SH-SY5Y (cell line): ENCODE measurements at regions not wholly inside any gene's neighbourhood (a gene's known extent, or its start where the extent isn't known, plus 50 kb on each side); places are given as distances from the start of the nearest gene placed in this dataset.

Source experiments
- GATA2 ChIP-seq: IDR thresholded peaks from 2 replicates; pipeline ENCODE4 v1.6.1; 2011; ENCODE audit warnings: mild to moderate bottlenecking, low read depth, low read length
- GATA3 ChIP-seq: IDR thresholded peaks from 2 replicates; pipeline ENCODE4 v1.6.1; 2011; ENCODE audit warnings: low read depth, mild to moderate bottlenecking, low read length, moderate library complexity

DNA sequence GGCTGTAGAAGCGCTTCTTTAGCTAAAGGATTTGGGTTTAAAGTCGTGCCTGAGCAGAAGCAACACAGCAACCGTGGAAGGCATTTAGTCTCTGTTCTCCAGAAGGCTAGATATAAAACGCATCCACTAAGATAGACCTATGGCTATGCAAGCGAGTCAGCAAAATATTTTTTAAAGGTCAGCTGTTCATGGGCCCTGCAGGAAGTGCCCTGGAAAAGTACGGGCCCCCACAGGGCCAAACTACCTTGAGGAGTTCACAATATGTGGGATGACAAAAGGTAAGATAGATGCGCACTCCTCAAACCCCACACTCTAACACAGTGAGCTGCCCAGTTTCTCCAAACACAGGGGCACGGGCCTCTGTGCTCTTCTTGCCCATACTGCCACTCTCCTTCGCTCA lies 261.6 kb downstream of the VPS13C start:
- TF ChIP-seq GATA3 (no peak), GATA2 (no peak)

DNA sequence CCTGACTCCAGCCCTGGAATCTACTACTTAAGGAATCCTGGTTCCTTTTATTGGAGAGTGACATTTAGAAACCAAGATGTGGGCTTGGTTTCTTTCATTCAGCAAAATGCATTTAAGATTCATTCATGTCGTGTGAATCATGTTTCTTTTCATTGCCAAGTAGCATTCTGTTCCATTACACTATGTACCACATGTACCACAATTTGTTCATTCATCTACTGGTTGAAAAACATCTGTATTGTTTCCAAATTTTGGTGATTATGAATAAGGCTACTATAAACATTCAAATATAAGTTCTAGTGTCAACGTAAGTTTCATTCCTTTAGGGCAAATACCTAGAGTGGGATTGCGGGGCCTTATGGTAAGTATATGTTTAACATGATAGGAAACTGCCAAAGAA lies 264.2 kb downstream of the VPS13C start:
- no peak for TF ChIP-seq GATA2
- no peak for TF ChIP-seq GATA3

DNA sequence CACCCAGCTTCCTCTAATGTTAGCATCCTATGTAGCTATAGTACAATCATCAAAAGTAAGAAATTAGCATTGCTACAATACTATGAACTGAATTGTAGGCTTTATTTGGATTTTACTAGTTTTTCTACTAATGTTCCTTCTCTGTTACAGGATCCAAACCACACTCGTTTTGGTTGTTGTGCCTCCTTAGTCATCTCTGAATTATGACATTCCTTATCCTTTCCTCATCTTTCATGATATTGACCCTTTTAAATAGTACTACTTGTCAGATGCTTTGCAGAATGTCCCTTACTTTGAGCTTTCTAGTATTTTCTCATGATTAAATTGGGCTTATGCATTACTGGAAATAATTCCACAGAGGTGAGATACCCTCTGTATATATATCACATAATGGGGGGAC lies 265.4 kb downstream of the VPS13C start:
- TF ChIP-seq GATA3 (no peak), GATA2 (no peak)

DNA sequence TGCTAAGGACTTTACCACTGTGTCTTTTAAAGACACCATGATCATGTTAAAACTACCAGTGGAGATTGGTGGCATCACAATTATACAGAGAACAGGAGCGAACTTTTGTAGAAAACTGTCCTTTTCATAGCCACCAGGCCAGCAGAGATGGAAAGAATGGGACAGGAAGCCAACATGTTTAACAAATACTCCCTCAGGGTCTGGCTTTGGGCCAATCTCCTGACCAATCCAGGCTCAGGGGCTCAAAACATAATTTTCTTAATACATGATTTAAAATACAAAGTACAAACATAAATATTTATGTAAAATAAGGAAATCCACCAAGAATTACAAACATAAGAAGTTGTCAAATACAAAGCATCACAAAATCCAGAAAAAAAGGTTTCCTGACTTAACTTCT lies 266.0 kb downstream of the VPS13C start:
- TF ChIP-seq GATA3, result no peak
- TF ChIP-seq GATA2, result no peak

DNA sequence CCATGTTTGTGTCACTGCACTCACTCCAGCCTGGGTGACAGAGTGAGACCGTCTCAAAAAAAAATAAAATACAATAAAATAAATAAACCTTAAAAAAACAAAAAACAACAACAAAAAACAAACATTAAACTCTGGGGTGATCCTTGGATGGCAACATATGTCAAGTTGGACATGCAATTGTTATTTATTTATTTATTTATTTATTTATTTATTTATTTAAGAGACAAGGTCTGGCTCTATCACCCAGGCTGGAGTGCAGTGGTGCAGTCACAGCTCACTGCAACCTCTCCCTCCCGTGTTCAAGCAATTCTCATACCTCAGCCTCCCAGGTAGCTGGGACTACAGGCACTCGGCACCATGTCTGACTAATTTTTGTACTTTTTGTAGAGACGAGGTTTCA lies 275.5 kb downstream of the VPS13C start:
- TF ChIP-seq GATA3 (no peak), GATA2 (no peak)

DNA sequence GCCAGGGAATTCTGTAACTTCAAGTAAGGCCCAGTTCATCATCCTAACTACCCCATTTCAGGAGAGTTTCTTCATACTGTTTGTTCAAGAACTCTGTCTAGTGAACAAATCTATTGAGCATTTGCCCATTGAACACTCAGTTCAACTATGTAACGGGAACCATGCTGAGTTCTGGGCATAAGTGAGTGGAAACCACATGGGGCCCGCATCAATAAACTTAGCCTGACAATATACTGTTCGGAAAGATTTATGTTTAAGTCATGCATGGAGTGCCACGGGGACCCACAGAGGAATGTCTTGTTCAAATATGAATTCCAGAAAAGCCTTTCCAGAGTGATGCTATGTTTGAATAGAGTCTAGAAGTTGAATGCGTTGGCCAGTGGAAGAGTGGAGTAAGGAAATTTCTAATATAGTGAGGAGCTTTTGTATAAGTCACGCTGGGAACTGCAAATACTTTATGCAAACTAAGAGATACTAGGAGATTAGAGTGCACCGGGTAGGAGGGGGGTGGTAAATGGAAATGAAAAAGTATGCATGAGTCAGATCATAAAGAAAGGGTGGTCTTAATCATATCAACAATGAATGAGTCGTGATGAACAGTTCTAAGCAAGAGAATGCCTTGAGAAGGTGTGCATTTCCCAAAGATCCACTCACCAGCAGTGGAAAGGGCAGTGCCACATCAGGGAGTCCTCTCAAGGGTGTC lies 279.8 kb downstream of the VPS13C start:
- no peak for TF ChIP-seq GATA2
- no peak for TF ChIP-seq GATA3

DNA sequence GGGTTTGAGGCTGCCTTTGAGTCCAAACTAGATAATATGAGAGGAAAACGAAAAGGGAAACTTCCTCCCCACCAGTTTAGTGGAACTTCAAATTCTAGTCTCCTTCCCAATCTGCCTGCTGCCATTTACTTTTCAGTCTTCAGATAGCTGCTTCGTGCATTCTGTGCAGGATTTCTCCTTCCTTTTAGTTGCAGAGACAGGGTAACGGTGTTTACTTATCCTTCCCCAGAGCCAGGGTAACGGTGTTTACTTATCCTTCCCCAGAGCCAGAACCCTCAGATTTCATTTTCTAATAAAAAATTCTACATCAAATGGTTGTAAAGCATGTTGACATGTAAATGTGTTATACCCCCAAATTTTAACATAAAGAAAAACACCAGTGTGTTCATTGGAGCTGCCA lies 282.6 kb downstream of the VPS13C start:
- TF ChIP-seq GATA3 (no peak), GATA2 (no peak)

DNA sequence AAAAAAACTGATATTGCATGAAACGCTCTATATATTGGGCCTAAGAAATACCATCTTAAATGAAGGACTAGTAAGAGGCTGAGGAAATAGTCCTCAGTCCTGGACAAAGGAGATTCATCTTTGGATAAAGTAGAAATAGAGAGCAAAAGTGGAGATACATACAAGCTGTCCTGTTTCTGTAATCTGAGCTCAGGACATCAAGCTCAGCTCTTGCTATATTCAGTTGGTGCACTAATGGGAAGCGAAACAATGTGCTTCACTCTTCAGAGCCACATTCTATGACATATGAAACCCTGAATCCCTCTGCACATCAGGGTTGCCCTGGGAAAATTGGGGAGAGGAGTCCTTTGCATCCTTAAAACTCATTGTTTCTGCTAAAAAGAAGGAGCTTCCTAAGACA lies 290.7 kb downstream of the VPS13C start:
- TF ChIP-seq GATA3 (no peak), GATA2 (no peak)

DNA sequence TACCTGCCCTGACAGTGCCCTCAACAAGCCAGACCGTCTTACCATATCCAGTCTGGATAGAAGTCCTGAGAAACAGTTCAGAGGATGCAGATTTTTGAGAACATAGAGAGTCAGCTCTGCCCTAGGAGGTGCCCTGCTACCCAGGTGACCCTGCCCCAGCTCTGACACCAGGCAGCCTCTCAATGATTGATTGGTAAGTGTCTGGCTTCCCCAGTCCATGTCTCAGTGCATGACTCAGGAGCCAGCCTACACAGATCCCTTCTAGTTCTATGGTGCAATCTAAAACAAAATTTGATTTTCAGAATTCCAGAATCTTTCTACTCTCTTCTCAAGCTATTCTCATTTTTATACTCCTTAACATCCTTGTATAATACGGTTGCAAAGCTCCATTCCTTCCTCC lies 292.1 kb downstream of the VPS13C start:
- TF ChIP-seq GATA3, result no peak
- no peak for TF ChIP-seq GATA2

DNA sequence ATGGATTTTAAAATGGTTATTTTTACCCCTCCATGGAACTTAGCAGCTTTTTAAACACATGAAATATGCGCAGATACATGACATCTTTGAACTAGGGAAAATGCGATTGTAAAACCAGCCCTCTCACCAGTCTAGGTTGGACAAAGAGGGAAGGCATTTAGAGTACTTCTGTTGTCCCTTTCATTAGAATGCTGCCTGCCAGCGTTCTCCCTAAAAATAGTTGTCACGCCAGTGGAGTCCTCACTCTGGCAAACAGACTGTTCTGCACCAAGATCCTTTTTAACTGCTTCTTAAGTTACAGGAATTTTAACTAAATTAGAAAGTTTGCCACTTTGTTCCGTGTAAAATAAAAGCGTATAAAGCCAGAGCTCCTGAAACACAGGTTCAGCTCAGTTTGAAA lies 295.3 kb downstream of the VPS13C start:
- TF ChIP-seq GATA2 (no peak), GATA3 (no peak)

DNA sequence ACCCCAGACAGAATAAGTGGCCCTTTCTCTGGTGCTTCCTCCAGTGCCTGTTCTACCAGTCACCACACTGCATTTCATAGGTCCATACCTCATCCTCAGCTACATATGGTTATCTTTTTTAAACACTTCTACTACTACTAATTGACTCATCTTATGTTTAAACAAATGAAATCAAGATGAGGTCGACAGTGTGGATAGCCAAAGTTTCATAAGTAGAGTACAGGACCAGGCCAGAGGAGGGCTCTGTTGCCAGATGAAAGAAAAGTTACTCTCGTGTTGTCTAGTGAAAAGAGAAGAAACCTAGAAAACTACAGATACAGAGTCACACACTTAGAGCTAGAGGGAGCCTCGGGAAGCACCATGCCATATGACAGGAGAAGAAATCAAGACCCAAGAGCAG lies 296.1 kb downstream of the VPS13C start:
- TF ChIP-seq GATA2 (no peak), GATA3 (no peak)

DNA sequence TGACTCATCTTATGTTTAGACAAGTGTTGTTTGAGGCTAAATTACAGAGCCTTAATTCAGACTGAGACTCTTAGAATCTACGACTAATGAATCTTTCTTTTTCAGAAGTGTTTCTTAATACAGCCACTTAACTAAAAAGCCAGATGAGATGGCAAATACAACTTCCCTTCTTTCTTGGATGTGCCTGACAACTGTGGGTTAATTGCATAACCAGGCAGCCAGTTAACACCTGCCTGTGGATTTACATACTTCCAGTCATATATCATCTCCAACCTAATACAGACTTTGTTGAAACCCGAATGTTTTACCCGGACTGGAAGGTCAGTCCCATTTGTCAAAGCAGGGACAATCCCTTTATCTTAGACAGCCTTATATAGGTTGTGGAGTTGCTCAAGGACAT lies 297.6 kb downstream of the VPS13C start:
- no peak for TF ChIP-seq GATA3
- TF ChIP-seq GATA2, result no peak

DNA sequence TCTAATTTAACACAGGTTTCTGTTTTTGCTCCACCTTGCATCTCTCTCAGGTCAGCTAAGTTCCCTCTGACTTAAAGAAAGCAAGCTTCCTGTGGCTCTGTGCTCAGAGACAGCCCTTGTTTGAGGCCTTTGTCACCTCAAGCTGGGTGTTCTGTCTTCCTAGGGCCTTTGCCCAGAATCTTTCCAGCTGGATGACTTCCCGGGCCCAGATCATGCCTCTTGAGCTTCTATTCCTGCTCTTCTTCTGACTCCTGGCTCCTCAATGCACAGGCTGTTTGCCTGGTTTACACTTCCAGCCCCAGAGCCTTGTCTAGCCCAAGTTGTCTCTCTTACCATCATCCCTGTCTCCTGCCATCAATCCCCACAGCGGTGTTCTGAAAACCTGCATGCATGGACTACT lies 300.6 kb downstream of the VPS13C start:
- TF ChIP-seq GATA2 (no peak), GATA3 (no peak)

DNA sequence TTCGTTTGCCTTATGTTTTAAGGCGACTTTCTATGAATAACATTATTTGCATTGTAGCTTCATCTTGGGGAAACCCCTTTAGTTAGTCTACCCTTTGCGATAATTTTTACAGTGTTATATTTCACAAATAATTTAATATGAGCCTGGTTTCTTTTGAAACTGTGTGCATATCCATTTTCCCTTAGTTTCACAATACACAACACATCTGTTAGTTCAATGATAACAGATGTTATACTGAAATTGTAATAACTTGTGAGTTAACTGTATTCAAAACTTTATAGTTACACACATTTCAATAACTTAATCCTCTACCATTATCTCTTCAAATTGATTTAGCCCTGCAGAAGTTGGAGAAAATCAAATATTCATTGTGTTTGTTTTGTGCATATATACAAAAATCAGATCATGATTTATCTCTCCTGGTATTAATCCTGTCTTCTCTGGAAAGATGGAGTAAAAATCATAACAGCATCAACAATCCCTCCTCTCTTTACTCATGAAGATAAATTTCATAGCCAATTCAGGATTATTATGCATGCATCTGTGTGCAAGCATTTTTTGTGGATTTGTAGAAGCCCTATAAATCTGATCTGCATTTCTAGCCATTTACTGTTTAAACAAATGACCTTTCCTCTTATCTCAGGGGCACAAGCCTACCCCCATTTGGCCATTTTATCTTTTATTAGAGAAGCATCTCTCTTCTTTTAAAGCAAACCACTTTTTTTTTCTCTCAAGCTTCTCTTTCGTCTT lies 304.0 kb downstream of the VPS13C start:
- TF ChIP-seq GATA2 (no peak), GATA3 (no peak)

DNA sequence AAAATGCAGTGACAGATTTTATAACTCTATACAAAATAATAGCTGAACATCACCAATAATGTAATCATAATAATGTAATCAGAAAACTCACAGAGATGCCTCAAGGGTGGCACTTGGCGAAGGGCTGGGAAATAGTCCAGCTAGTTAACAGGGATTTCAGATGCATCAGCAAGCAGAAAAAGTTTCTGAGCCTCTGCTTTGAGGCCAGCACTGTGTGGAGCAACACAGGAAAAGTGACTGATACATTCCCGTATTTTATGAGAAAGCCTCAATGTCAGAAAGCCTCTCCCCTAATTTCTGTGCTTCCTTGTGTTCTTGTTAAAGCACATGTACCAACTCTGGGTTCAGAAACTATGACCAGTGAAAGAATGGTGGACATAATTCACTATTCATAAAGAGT lies 304.8 kb downstream of the VPS13C start:
- TF ChIP-seq GATA3 (no peak), GATA2 (no peak)
